Spleen (tissue), 7 donors: ENCODE measurements at regions not wholly inside any gene's neighbourhood (a gene's known extent, or its start where the extent isn't known, plus 50 kb on each side); places are given as distances from the start of the nearest gene placed in this dataset.

Experiments
- CTCF ChIP-seq, 11 experiments: fragments of 200-600 bp in 7 of 11; fragments of 450-650 bp in 4 of 11; sonication (generic) in 4 of 11; IDR thresholded peaks in 8 of 11; conservative IDR thresholded peaks in 3 of 11; 1 replicate in 7 of 11; 2 replicates in 4 of 11; pipeline versions ENCODE4 v1.4.0 to v1.8.0; 2016 to 2021; ENCODE audit warnings: antibody characterized with exemption in 11 of 11, inconsistent platforms in 4 of 11, mild to moderate bottlenecking in 1 of 11
- POLR2AphosphoS5 ChIP-seq, 3 donors: sonication (generic); formaldehyde crosslinking; IDR thresholded peaks; one replicate each; pipeline ENCODE4 v1.5.1; 2017; ENCODE audit warnings: antibody characterized with exemption in 3 of 3
- donor health status: DM: no; HTN: no; CAD: no; lungs with moderate emphysema.
- donor health status: DM: no; HTN: no; CAD: no.
- donor health status: DM: no; HTN: no; CAD: no.

GRCh38 chr17:77318491-77319210 lies 177.9 kb downstream of the SEC14L1 start:
- TF ChIP-seq CTCF (IDR thresholded peaks at IDR 0.05 in 8 of 11, conservative IDR thresholded peaks at IDR 0.05 in 3 of 11) (no peak), POLR2AphosphoS5 (IDR thresholded peaks at IDR 0.05) (no peak)
